GM18511 (cell line): ENCODE measurements at regions not wholly inside any gene's neighbourhood (a gene's known extent, or its start where the extent isn't known, plus 50 kb on each side); places are given as distances from the start of the nearest gene placed in this dataset.
"Not testable (repeated sequence)": the region's sequence is repeated elsewhere in the genome, so short reads cannot be mapped to it uniquely, and the experiment has no call there.

Source experiments
- ATAC-seq: cut with Tn5 transposase; IDR thresholded peaks from one replicate; pipeline ENCODE4 v1.9.1; 2021; ENCODE audit warnings: mild to moderate bottlenecking, moderate library complexity; ENCODE audit not compliant: unreplicated experiment

GRCh38 chr14:98925354-98926040 lies 346.5 kb downstream of the BCL11B start:
- no peak for ATAC-seq

GRCh38 chr14:98926146-98926545 lies 345.9 kb downstream of the BCL11B start:
- ATAC-seq = no peak

- ATAC-seq = no peak
Measured at GRCh38 chr14:98926801-98927200, 345.2 kb downstream of the BCL11B start.

- no peak for ATAC-seq
Measured at GRCh38 chr14:98927986-98928385, 344.0 kb downstream of the BCL11B start.

GRCh38 chr14:98928418-98928817 lies 343.6 kb downstream of the BCL11B start:
- no peak for ATAC-seq

- ATAC-seq = no peak
Measured at GRCh38 chr14:98931126-98931525, 340.9 kb downstream of the BCL11B start.

- no peak for ATAC-seq
Measured at GRCh38 chr14:98931911-98932310, 340.1 kb downstream of the BCL11B start.

GRCh38 chr14:98932431-98933325 lies 339.3 kb downstream of the BCL11B start:
- ATAC-seq = no peak

GRCh38 chr14:98934569-98934968 lies 337.4 kb downstream of the BCL11B start:
- ATAC-seq = not testable (repeated sequence)

GRCh38 chr14:98935921-98936320 lies 336.1 kb downstream of the BCL11B start:
- ATAC-seq = no peak

- ATAC-seq = no peak
Measured at GRCh38 chr14:98937021-98937420, 335.0 kb downstream of the BCL11B start.

GRCh38 chr14:98937712-98938505 lies 334.1 kb downstream of the BCL11B start:
- no peak for ATAC-seq

- no peak for ATAC-seq
Measured at GRCh38 chr14:98940693-98941437, 331.1 kb downstream of the BCL11B start.

GRCh38 chr14:98941481-98941880 lies 330.5 kb downstream of the BCL11B start:
- no peak for ATAC-seq

- ATAC-seq = no peak
Measured at GRCh38 chr14:98943907-98944306, 328.1 kb downstream of the BCL11B start.

- no peak for ATAC-seq
Measured at GRCh38 chr14:98944989-98945388, 327.0 kb downstream of the BCL11B start.

GRCh38 chr14:98945611-98946570 lies 326.1 kb downstream of the BCL11B start:
- no peak for ATAC-seq

GRCh38 chr14:98946940-98947339 lies 325.1 kb downstream of the BCL11B start:
- ATAC-seq = no peak

GRCh38 chr14:98947911-98948595 lies 323.9 kb downstream of the BCL11B start:
- no peak for ATAC-seq
